ENCODE measurements at regions not wholly inside any gene's neighbourhood (a gene's known extent, or its start where the extent isn't known, plus 50 kb on each side); places are given as distances from the start of the nearest gene placed in this dataset.

GRCh38 chr4:14675279-14675985 lies 326.8 kb upstream of the CPEB2 start:
- intact Hi-C loops (cut with DNase I): no loop called here
- DNase-seq (ENCODE audit: low spot score): no peak

DNA sequence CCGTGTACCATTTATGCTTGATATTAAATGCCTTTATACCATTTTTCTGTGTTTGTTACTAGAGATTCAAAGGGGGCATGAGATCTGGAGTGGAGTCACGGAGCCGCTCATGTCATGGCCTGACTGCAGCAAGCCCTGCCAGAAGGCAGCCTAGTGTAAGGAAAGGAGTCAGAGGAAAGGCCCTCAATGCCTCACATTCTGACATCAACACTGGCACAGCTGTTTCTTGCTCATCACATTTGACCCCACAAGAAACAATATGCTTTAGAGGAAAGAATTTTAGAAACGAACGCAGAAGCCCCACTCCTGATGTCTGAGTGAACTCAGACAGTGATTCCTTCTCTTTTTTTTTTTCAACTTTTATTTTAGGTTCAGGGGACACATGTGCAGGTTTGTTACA lies 322.4 kb upstream of the CPEB2 start:
- Histone ChIP-seq H3K9me3 (no peaks in the 10 kb centered on the region), H3K4me3 (no peak overlapping the region), H3K4me1 (replicated peaks) (no peaks in the 10 kb centered on the region), H3K27ac (no peak overlapping the region), H3K36me3 (no peaks in the 10 kb centered on the region), H3K27me3 (replicated peaks; ENCODE audit: insufficient read depth) (no peaks in the 10 kb centered on the region)
- intact Hi-C loops (cut with DNase I): no loop called here
- WGBS: 86% methylated on average over 5 of the region's 5 CpGs
- no peak for DNase-seq (ENCODE audit: low spot score)
- no peak for TF ChIP-seq CTCF (IDR thresholded peaks at IDR 0.05)
- TF ChIP-seq POLR2AphosphoS5 (IDR thresholded peaks at IDR 0.05): no peak
- TF ChIP-seq POLR2A (IDR thresholded peaks at IDR 0.05): no peak

More at GRCh38 chr4:14675279-14675985, 326.8 kb upstream of the CPEB2 start:
- H3K9me3 ChIP-seq: no peaks in the 10 kb centered on the region
- TF ChIP-seq POLR2A (IDR thresholded peaks at IDR 0.05) (no peak), CTCF (IDR thresholded peaks at IDR 0.05) (no peak), POLR2AphosphoS5 (IDR thresholded peaks at IDR 0.05) (no peak)
- WGBS: 71% methylated on average over 3 of the region's 3 CpGs
- H3K27ac ChIP-seq: no peak overlapping the region
- no peaks in the 10 kb centered on the region for H3K36me3 ChIP-seq
- no peaks in the 10 kb centered on the region for H3K27me3 ChIP-seq (replicated peaks; ENCODE audit: insufficient read depth)
- no peak overlapping the region for H3K4me3 ChIP-seq
- H3K4me1 ChIP-seq (replicated peaks): no peaks in the 10 kb centered on the region

GRCh38 chr4:14681330-14681729 lies 321.0 kb upstream of the CPEB2 start:
- intact Hi-C loops (cut with DNase I): no loop called here
- Histone ChIP-seq H3K9me3 (no peaks in the 10 kb centered on the region), H3K27me3 (replicated peaks; ENCODE audit: insufficient read depth) (no peaks in the 10 kb centered on the region), H3K4me3 (no peak overlapping the region), H3K36me3 (no peaks in the 10 kb centered on the region), H3K27ac (no peak overlapping the region), H3K4me1 (replicated peaks) (no peaks in the 10 kb centered on the region)
- 88% methylated on average over 4 of the region's 4 CpGs for WGBS
- TF ChIP-seq CTCF (IDR thresholded peaks at IDR 0.05): no peak
- no peak for TF ChIP-seq POLR2AphosphoS5 (IDR thresholded peaks at IDR 0.05)
- TF ChIP-seq POLR2A (IDR thresholded peaks at IDR 0.05): no peak
- no peak for DNase-seq (ENCODE audit: low spot score)

DNA sequence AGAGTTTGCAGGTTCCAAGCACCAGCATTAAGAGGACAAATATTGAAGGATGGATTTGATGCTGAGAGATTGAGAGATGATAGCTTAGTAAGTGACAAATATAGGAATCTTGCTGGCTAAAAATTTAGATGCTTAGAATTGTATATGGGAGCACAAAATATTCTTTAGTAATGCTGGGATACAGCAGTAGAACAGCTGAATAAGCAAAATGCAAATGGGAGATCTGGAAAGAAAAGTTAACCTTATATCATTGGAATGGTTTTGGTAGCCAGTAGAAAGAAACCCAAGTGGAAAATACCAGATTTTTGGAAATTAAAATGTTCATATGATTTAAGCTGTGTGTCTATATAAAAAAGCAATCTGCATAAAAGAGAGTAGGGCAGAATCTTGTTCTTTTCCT lies 308.6 kb upstream of the CPEB2 start:
- intact Hi-C loops (cut with DNase I): no loop called here
- Histone ChIP-seq H3K4me1 (replicated peaks) (no peaks in the 10 kb centered on the region), H3K27me3 (replicated peaks; ENCODE audit: insufficient read depth) (no peaks in the 10 kb centered on the region), H3K27ac (no peak overlapping the region), H3K36me3 (no peaks in the 10 kb centered on the region), H3K4me3 (no peak overlapping the region), H3K9me3 (no peaks in the 10 kb centered on the region)
- no peak for TF ChIP-seq CTCF (IDR thresholded peaks at IDR 0.05)
- no peak for TF ChIP-seq POLR2AphosphoS5 (IDR thresholded peaks at IDR 0.05)
- TF ChIP-seq POLR2A (IDR thresholded peaks at IDR 0.05): no peak
- no peak for DNase-seq (ENCODE audit: low spot score)

DNA sequence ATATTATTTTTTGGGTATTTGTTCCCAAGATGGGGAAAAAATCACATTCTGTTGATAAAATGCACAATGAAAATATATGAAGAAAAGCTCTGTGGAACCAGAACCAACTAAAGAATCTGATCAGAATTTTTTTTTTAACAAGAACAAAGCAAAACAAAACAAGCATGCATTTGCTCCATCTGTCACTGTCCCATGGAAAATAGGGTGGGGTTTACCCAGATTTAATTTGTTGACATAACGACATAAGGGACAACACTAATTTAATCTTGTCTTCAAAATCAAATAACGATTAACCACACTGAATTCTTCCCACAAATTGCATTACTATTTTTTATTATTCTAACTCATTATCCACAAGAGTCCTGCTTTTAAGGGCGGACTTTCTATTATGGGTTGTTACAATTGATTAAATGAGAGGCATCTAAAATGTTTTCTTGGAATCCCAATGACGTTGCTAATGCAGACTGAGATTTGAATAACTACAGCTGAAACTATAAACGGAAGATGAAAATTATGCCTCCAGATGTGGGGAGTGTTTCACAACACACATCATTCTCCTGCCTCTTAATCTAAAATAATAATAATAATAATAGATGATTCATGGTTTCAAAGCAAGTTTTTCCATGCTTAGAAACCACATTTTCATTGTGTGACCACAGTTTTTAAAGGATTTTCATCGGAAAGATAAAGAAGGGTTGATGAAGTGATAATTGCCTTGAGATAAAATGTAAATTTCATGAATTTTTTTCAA lies 307.0 kb upstream of the CPEB2 start:
- Histone ChIP-seq H3K36me3 (no peaks in the 10 kb centered on the region), H3K4me3 (no peak overlapping the region), H3K27me3 (replicated peaks; ENCODE audit: insufficient read depth) (no peaks in the 10 kb centered on the region), H3K4me1 (replicated peaks) (no peaks in the 10 kb centered on the region), H3K9me3 (no peaks in the 10 kb centered on the region), H3K27ac (no peak overlapping the region)
- TF ChIP-seq POLR2AphosphoS5 (IDR thresholded peaks at IDR 0.05) (no peak), POLR2A (IDR thresholded peaks at IDR 0.05) (no peak), CTCF (IDR thresholded peaks at IDR 0.05) (no peak)
- no peak for DNase-seq (ENCODE audit: low spot score)
- WGBS: 62% methylated on average over 6 of the region's 6 CpGs
- intact Hi-C loops (cut with DNase I): no loop called here
